ENCODE measurements at regions not wholly inside any gene's neighbourhood (a gene's known extent, or its start where the extent isn't known, plus 50 kb on each side); places are given as distances from the start of the nearest gene placed in this dataset.
"Not testable (repeated sequence)": the region's sequence is repeated elsewhere in the genome, so short reads cannot be mapped to it uniquely, and the experiment has no call there.

DNA sequence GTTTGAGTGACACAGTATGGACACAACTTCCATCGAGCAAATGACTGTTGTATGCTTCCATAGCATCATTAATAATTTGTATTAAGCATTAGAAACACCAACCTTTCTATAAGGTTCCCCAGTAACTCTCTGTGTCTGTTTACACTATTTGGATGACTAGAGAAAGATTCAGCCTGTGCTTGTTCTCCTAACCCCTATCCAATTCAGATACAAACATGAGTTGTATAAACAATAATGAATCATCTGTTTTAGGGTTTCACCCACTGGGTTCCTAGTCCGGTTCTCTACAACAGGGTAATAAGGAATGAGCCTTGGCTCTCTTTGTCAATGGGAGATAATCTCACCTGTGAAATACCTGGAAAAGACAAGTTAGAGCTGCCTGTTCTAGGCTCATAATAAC lies 894.1 kb upstream of the PIK3C3 start:
- Histone ChIP-seq H3K9me3 (ENCODE audit: control insufficient read depth, insufficient read depth, low read length) (no peaks in the 10 kb centered on the region), H3K27me3 (ENCODE audit: control insufficient read depth, insufficient read depth, low read length) (no peaks in the 10 kb centered on the region), H3K27ac (ENCODE audit: low read length) (no peak overlapping the region), H3K4me1 (ENCODE audit: control insufficient read depth, insufficient read depth, low read length) (no peaks in the 10 kb centered on the region), H3K36me3 (ENCODE audit: control insufficient read depth, insufficient read depth, low read length) (no peaks in the 10 kb centered on the region), H3K4me3 (ENCODE audit: low read length) (no peak overlapping the region)
- DNase-seq = no peak
- TF ChIP-seq, protein P1, sequence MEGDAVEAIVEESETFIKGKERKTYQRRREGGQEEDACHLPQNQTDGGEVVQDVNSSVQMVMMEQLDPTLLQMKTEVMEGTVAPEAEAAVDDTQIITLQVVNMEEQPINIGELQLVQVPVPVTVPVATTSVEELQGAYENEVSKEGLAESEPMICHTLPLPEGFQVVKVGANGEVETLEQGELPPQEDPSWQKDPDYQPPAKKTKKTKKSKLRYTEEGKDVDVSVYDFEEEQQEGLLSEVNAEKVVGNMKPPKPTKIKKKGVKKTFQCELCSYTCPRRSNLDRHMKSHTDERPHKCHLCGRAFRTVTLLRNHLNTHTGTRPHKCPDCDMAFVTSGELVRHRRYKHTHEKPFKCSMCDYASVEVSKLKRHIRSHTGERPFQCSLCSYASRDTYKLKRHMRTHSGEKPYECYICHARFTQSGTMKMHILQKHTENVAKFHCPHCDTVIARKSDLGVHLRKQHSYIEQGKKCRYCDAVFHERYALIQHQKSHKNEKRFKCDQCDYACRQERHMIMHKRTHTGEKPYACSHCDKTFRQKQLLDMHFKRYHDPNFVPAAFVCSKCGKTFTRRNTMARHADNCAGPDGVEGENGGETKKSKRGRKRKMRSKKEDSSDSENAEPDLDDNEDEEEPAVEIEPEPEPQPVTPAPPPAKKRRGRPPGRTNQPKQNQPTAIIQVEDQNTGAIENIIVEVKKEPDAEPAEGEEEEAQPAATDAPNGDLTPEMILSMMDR (IDR thresholded peaks at IDR 0.05) = no peak
- Mint-ChIP-seq H3K4me1 (no peaks in the 10 kb centered on the region), H3K27ac (no peak overlapping the region), H3K27me3 (ENCODE audit: low read depth in 2 of 2) (no peaks in the 10 kb centered on the region), H3K9me3 (peaks cover 16 to 17% of the 10 kb centered on the region in 2 donors), H3K4me3 (no peak overlapping the region), H3K36me3 (no peaks in the 10 kb centered on the region)
- no peak for ATAC-seq
- WGBS (ENCODE audit: insufficient coverage) = 69% methylated on average over 2 of the region's 2 CpGs
- intact Hi-C loops (cut with micrococcal nuclease) = no loop called here

DNA sequence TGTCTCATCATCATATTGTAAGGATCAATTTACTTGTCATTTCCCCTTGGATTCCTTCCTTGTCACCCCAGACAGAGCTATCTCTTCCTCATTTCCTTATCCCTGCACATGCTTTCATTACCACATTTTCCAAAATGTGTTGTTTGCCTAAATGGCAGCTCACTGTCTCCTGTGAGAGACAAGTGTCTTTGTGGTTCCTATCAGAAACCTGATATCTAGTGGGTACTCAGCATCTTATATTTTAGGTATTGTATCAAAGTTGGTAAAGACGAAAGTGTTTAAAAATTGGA lies 896.0 kb upstream of the PIK3C3 start:
- no peak overlapping the region for H3K4me3 ChIP-seq (ENCODE audit: low read length)
- no peaks in the 10 kb centered on the region for H3K27me3 ChIP-seq (ENCODE audit: control insufficient read depth, insufficient read depth, low read length)
- no peak for ATAC-seq
- no peak overlapping the region for H3K4me3 Mint-ChIP-seq
- H3K27me3 Mint-ChIP-seq (ENCODE audit: low read depth in 2 of 2) = no peaks in the 10 kb centered on the region
- no peaks in the 10 kb centered on the region for H3K4me1 Mint-ChIP-seq
- DNase-seq = no peak
- no peak overlapping the region for H3K27ac ChIP-seq (ENCODE audit: low read length)
- TF ChIP-seq, protein P1 (IDR thresholded peaks at IDR 0.05) = no peak
- no peaks in the 10 kb centered on the region for H3K4me1 ChIP-seq (ENCODE audit: control insufficient read depth, insufficient read depth, low read length)
- H3K36me3 ChIP-seq (ENCODE audit: control insufficient read depth, insufficient read depth, low read length) = no peaks in the 10 kb centered on the region
- no peaks in the 10 kb centered on the region for H3K36me3 Mint-ChIP-seq
- H3K9me3 ChIP-seq (ENCODE audit: control insufficient read depth, insufficient read depth, low read length) = no peaks in the 10 kb centered on the region
- WGBS (ENCODE audit: insufficient coverage) = 55% methylated on average over 1 of the region's 1 CpG
- intact Hi-C loops (cut with micrococcal nuclease) = no loop called here
- no peak overlapping the region for H3K27ac Mint-ChIP-seq
- H3K9me3 Mint-ChIP-seq = peaks cover 16 to 17% of the 10 kb centered on the region in 2 donors

- Mint-ChIP-seq H3K27ac (no peak overlapping the region), H3K27me3 (ENCODE audit: low read depth in 2 of 2) (no peaks in the 10 kb centered on the region), H3K36me3 (peaks cover 3% of the 10 kb centered on the region), H3K4me1 (no peaks in the 10 kb centered on the region), H3K4me3 (no peak overlapping the region), H3K9me3 (peaks cover 18 to 21% of the 10 kb centered on the region in 2 donors)
- DNase-seq (no peak), ATAC-seq (no peak)
- TF ChIP-seq, protein P1 (IDR thresholded peaks at IDR 0.05) = no peak
- Histone ChIP-seq H3K9me3 (ENCODE audit: control insufficient read depth, insufficient read depth, low read length) (no peaks in the 10 kb centered on the region), H3K27ac (ENCODE audit: low read length) (no peak overlapping the region), H3K27me3 (ENCODE audit: control insufficient read depth, insufficient read depth, low read length) (no peaks in the 10 kb centered on the region), H3K36me3 (ENCODE audit: control insufficient read depth, insufficient read depth, low read length) (no peaks in the 10 kb centered on the region), H3K4me1 (ENCODE audit: control insufficient read depth, insufficient read depth, low read length) (no peaks in the 10 kb centered on the region), H3K4me3 (ENCODE audit: low read length) (no peak overlapping the region)
- intact Hi-C loops (cut with micrococcal nuclease) = no loop called here
- WGBS (ENCODE audit: insufficient coverage) = 76% methylated on average over 9 of the region's 9 CpGs
Observed at GRCh38 chr18:41058351-41059125, 896.5 kb upstream of the PIK3C3 start.

- Mint-ChIP-seq H3K27me3 (ENCODE audit: low read depth in 2 of 2) (no peaks in the 10 kb centered on the region), H3K9me3 (peaks cover 12 to 18% of the 10 kb centered on the region in 2 donors), H3K36me3 (peaks cover 13% of the 10 kb centered on the region), H3K27ac (no peak overlapping the region), H3K4me3 (no peak overlapping the region), H3K4me1 (no peaks in the 10 kb centered on the region)
- Histone ChIP-seq H3K4me3 (ENCODE audit: low read length) (no peak overlapping the region), H3K27me3 (ENCODE audit: control insufficient read depth, insufficient read depth, low read length) (no peaks in the 10 kb centered on the region), H3K36me3 (ENCODE audit: control insufficient read depth, insufficient read depth, low read length) (no peaks in the 10 kb centered on the region), H3K9me3 (ENCODE audit: control insufficient read depth, insufficient read depth, low read length) (no peaks in the 10 kb centered on the region), H3K4me1 (ENCODE audit: control insufficient read depth, insufficient read depth, low read length) (no peaks in the 10 kb centered on the region), H3K27ac (ENCODE audit: low read length) (no peak overlapping the region)
- TF ChIP-seq, protein P1 (IDR thresholded peaks at IDR 0.05) = no peak
- intact Hi-C loops (cut with micrococcal nuclease) = no loop called here
- DNase-seq (no peak), ATAC-seq (no peak)
- no CpG with 5 or more reads among the region's 3 CpGs for WGBS (ENCODE audit: insufficient coverage)
Observed at GRCh38 chr18:41052625-41053024, 902.4 kb upstream of the PIK3C3 start.

- H3K27me3 ChIP-seq (ENCODE audit: control insufficient read depth, insufficient read depth, low read length); H3K36me3 Mint-ChIP-seq; H3K27me3 Mint-ChIP-seq (ENCODE audit: low read depth in 2 of 2); DNase-seq; H3K9me3 ChIP-seq (ENCODE audit: control insufficient read depth, insufficient read depth, low read length); H3K4me1 Mint-ChIP-seq; H3K27ac ChIP-seq (ENCODE audit: low read length); H3K4me3 ChIP-seq (ENCODE audit: low read length); intact Hi-C loops (cut with micrococcal nuclease); H3K4me3 Mint-ChIP-seq; ATAC-seq; H3K4me1 ChIP-seq (ENCODE audit: control insufficient read depth, insufficient read depth, low read length); H3K27ac Mint-ChIP-seq; H3K36me3 ChIP-seq (ENCODE audit: control insufficient read depth, insufficient read depth, low read length): not testable (repeated sequence)
- H3K9me3 Mint-ChIP-seq = peaks cover 12 to 18% of the 10 kb centered on the region in 2 donors
- 91% methylated on average over 16 of the region's 16 CpGs for WGBS (ENCODE audit: insufficient coverage)
Observed at GRCh38 chr18:41046250-41046649, 908.8 kb upstream of the PIK3C3 start.
